HG03457 (cell line): ENCODE measurements at regions not wholly inside any gene's neighbourhood (a gene's known extent, or its start where the extent isn't known, plus 50 kb on each side); places are given as distances from the start of the nearest gene placed in this dataset.

Experiments
- ATAC-seq: cut with Tn5 transposase; IDR thresholded peaks from one replicate; pipeline ENCODE4 v1.9.1; 2021; ENCODE audit warnings: moderate number of reproducible peaks; ENCODE audit not compliant: unreplicated experiment

DNA sequence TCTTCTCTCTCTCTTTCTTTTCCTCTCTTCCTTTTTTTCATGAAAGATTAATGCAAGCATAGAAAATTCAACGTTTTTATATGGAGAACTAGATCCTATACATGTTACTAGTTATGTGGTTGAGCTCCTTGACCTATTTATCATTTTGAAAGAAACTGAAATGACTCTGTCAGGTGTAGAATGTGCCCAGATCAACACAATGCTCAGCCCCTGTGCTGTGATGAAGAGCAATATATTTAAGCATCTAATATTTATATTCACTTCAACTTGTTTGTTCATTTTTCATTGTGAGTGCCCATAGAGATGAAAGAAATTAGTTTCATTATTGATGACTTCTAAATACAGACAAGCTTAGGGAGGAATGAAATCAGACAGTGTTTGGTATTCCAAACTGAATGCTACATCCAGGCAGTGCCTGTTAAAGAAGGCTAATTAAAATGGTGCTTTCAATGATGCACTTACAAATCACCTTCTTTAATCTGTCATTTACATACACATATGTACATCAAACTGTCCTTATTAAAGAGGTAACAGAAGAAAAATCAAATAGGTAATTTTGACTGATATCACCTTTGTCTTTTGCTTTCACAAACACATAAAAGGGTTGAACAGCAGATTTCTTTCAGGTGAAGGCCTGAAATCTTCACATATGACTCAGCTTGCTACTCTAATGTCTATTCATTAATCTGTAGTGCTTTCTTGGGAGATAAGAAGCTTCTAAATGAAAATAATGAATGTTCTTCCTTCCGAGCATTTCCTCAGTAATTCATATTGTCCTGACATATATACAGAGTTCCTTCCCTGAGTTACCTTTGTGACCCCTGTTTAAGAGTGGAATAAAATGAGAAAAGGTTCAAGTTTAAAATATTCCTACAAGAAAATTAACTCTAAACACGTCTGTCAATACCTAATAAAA is 915.9 kb downstream of the PDHA2 start:
- no peak for ATAC-seq

DNA sequence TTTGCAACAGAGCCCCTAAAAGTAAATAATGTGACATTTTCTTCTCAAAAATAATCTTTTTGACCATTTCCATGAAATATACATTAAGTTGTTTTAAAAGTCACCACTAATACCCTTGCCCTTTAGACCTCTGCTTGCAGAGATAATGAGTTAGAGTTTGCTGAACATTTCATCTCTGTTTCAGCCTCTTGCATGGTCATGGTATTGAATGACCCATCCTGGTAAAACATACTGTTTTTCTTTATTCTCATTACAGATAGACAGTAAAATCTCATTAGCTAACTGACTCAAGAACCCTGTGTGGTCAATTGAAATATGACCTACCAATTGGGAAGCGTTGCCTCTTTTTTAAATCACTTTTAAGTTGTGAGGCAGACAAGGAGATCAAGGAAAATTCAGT is 916.7 kb downstream of the PDHA2 start:
- no peak for ATAC-seq

DNA sequence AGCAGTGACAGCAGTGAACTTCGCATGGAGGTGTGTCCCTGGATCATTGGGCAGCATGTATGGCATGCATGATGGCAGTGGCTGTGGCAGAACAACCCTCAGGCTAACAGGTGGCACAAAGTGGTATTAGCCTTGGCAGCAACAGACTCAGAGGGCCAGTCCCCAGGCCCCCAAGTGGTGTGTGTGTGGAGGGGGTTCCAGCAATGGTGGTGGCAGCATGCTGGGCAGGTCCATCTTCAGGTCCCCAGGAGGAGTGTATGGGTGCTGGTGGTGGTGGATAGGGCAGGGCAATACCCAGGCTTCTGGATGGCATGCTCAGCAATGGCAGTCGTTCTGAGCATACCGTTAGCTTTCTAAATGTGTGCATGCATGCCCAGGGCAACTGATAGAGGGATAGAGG is 923.7 kb downstream of the PDHA2 start:
- no peak for ATAC-seq

DNA sequence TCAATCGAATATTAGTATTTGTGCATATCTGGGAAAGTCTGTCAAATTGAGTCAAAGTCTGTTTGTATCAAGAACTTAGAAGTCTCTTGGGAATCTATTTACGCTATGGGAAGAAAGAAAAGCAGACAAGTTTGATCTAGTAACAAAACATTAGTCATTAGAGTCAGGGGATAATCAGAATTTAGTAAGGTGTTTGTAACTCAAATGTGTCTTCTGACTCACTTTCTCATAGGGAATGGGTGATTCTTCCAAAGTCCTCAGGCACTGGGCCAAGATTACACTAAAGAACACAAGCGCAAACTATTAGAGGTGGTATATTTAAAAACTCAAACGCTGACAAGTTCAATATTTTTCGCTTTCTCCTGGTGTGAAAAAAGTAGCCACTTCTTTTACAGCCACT is 926.5 kb downstream of the PDHA2 start:
- no peak for ATAC-seq

DNA sequence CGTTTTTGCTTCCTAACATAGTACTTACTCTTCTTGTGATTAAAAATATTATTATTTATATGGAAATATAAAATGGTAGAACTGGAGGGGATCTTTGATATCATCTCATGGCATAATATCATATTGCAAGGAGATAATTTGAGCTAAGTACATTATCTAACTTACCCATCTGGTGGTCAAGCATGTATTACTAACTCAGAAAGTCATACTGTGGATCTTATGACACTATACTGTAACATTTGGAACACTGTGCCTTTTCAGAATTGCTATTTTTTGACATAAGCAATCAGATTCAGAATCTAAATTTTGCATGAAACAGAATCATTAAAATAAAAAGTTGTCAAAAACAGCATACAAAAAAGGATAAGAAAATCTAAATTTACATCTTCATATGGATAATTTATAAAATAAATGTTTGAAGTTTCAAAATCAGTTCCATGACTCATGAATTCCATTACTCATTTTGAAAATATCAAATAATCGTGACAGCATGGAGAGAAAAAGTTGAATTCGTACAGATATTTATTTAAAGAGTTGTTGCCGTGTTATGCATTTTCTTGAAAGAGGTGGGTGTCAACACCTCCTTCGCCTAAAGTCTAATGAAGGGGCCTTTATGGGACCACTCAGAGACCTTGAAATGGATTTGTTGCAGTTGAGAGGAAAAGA is 928.1 kb downstream of the PDHA2 start:
- ATAC-seq = no peak

DNA sequence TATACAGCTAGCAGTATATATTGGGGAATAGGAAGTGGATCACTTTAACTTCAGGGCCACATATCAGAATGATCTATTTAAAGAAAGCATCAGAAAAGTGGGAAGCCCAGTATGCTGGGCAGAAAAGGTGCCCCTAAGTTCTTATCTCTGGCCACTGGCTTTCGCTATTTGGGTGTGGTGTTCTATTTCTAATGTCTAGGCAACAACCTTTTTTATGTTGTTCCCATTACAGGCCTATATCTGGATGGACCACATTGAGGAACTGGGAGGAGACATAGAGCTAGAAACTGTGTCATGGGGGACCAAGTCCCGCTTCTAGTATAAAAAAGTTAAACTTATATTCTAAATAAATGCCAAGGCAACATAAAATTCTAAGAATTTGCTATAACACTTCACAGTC is 935.6 kb downstream of the PDHA2 start:
- ATAC-seq = no peak

DNA sequence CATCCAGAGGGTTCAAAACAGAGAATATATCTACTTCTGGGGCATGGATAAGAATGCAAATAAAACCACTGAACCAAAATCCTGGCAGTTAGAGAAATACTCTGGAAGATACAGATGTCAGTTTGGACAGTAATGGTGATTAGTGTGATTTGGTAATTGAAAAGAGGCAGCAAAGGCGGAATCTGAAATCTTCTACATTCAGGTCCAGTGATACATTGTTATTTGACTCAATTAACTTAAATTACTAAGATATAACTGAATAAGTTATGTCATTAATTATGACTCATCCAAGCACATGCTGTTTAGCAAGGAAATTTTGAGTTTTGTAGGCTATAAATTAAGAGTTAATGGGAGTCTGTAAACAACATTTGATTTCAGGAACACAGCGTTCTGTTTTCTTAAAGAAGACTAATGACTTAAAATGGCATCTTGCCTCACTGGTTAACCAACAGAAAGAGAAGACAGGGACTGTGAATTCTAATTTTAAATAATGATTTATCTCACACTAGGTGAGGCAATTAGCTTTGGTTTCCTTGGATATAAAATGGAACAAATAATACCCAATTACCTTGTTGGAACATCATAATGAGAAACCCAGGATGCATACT is 937.1 kb downstream of the PDHA2 start:
- ATAC-seq = no peak

DNA sequence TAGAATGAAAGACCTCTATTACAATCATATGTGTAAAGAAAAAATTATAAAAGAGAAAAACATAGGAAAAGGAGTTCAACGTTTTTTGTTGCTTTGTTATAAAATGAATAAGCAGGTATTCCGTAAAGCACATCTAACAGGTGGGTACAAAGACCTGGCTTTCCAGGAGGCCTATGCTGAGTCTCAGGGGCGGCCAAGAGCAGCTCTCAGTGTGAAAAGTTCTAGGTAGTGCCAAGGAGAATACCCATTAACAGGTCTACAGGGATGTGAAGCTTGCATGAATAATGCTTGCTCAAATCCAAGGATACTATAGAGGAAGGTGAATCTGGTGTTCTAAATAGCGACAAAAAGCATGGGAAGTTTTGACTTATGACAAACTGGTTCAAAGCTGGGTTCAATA is 944.4 kb downstream of the PDHA2 start:
- no peak for ATAC-seq

DNA sequence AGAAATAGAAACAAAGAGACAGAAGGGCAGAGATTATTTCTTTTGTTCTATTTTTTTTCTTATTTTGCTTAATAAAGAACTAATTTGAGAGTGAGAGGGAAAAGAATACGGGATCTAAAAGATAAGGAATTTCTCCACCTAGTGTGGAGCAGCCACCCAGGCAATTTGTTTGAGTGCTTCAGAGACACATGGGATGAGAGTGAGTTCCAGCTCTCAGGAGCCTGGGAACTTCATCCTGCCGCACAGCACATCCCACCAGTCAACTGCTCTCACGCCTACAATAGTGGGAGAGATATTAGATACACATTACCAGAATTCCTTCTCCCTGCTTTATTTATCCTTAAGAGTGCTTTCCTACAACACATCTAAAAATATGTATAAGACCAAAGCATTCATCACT is 946.4 kb downstream of the PDHA2 start:
- no peak for ATAC-seq

DNA sequence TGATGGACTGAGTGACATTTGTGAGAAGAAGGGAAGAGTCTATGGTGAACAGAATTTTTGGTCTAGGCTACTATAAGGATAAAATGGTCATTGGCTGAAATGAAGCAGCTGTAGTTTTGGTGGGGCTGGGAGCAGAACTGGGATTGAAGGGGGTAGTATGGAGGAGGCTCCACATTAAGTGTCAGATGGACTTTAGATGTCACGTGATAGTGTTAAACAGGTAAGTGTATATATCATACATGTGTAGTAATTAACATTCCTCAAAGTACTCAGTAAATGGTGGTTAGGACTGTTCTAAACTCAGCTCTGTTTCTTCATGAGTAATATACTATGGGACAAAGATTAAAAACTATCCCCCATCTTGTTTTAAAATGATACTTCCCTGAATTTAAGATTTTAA is 947.9 kb downstream of the PDHA2 start:
- ATAC-seq = no peak

DNA sequence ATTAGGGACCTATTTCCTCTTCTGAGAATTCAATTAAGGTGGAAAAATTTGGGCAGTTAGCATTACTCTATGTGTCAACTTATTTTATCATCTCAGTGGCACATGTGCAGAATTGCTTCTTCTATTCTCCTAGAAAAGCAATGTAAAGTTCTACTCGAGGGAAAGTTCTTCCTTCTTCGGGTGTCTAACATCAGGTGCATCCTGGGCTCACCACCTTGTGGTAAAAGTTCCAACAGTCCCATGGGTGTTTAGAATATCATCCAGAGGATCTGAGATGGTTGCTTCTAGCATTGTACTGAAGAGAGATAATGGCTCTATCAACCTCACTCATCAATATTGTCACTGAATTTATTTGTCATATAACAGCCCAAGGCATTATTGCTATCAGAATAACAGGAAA is 969.7 kb downstream of the PDHA2 start:
- ATAC-seq = no peak

DNA sequence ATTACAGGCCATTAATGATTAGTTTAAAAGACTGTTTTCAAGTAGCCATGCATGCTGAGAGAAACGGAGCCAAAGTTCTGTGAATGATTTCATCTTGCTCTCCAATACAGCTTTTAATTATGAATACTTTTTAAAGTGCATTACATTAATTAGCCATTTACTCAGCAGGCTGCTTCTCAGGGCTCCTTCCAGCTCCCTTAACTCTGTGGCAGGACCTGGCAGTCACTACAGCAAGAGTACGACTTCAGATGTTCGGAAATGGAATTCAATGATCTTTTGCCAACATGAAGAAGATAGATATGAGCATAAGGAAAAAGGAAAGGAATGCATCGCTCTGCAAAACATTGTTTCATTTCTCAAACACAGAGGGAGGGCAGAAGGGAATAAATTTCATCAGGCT is 987.2 kb downstream of the PDHA2 start:
- ATAC-seq = no peak

DNA sequence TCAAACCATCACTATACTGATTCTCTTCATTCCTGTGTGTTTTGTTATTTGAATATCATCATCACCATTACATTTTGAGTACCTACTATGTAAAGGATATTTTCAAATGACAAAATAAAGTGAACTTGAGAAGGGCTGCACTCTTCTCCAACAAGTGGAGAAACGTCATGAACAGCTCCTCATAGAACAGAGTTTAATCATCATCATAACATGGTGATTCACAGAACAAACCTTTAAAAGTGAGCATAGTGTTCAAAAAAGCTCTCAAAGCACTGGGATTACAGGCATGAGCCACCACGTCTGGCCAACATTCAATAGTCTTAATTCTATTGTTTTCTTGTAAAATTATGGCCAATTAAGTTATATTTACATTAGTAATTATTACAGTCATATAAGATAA is 993.9 kb downstream of the PDHA2 start:
- ATAC-seq = no peak

DNA sequence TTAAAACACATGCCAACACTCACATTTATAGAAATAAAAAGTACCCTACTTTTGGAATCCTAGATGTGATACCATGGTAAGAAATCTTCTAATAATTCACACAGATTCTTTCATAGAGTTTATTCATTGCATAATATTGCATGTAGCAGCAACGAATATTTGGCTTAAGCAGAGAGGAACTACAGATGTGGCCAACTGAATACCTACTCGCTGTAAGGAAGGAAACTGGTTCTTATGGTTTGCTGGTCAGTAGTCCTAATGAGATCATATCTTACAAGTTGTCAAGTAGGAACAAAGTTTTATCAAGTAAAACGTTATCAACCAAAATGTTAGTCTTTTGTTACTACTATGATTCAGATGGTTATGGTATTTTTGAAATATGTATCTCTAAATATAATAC is 996.1 kb downstream of the PDHA2 start:
- ATAC-seq = no peak

DNA sequence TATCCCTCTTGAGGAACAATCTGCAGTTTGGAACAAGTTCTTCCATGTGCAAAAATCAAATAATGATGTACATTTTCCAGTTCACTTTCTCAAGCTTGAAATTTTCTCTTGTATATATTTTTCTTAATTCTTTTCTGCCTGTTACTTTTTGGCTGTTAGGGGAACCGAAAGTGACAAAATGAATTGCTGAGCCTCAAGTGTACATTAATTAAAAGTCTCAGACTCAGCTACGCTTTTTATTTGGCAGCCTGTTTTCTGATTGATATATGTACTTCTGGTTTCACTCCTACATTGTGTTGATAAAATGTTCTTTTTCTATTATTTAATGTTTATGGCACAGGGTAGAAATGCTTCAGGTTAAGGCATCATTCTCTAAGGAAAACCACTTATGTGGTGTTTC is 999.5 kb downstream of the PDHA2 start:
- no peak for ATAC-seq

DNA sequence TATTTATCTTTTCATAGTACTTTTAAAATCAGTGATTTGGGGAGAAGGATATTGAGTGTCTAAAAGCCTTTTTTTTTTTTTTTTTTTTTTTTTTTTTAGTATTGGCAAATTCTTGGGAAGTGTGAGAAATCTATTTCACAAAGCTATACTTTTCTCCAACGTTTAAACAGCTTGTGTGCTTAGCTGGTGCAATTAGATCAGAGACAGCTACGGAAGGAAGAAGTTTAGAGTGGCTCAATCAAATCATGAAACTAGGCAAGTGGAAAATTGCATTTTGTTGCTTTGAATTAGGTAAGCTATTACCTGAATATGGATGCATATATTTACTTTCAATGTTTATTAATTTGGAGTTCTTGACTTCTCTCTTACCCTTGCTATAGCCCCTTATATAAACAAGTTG is 1001.9 kb downstream of the PDHA2 start:
- no peak for ATAC-seq

DNA sequence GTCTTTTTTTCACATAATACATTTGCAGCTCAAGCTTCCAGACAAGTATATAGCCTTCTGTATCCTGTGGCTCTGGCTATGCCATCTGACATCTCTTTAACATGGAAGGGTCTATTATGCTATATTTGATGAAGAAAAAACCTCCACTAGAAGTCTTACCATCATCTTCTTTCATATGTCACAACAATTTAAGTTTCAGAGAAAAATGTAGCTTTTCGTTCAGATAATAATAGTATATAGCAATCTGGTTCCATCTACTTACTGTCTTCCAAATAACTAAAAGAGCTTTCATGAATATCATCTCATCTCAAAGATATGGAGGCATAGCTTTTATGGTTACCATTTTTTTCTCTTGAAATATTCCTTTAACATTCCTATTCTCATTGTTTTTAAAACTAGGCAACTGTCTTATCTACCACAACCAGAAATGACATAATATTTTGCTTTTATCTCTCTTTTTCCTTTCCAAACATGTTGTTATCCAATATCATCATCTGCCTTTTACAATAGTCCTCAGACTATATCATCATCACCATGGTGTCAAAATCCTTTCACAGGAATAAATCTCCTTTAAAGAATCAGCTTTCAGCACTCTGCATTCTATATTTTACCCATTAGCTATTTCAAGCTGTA is 1005.1 kb downstream of the PDHA2 start:
- no peak for ATAC-seq

DNA sequence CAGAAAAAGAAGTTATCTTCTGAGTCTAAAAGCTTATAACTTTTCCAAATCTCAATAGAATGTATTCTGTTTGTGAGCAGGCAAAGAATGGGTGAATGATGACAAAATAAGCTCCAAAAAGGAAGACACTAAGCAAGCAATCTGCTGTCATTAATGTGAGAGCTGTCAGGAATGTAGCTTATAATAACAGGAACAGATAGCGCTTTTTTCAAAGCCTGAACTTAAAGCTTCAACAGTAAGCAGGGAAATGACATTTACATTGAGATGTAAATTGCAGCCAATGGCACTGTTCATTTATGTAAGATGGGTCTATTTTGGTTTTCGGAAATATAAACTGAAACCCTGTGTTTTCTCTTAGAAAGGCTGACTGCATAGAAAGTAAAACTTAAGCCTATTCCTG is 1005.9 kb downstream of the PDHA2 start:
- ATAC-seq = no peak

DNA sequence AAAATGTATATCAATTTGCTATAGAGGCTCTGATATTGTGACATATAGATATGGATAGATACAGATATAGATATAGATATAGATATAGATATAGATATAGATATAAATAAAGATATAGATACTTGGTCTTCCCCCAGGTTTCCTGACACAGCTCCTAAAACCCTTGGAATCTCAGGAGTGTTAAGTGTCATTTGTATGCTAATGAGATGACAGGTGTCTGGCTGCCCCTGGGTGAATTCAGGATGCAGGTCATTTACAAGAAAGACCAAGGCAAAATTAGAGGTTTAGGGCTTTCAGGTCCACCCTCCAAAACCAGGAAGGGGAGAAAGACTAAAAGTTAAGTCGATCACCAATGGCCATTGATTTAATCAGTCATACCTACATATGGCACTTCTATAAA is 1034.8 kb downstream of the PDHA2 start:
- no peak for ATAC-seq

DNA sequence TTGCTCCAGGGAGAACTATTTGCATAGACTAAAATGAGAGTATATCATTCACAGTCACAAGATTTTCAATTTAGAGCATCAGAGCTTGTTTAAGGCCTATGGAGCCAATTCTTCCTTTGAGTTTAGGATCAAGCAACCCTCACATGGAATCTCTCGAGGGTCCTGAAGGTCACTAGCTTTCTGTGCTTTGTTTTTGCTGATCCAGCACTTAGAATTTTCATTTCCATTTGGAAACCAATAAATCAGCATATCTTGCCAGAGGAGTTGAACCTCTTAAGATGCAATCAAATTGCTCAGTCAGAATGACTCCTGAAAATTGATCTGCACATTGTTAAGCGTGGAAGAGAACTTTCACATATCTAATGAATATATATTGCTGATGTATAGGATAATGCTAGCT is 1039.6 kb downstream of the PDHA2 start:
- ATAC-seq = no peak

DNA sequence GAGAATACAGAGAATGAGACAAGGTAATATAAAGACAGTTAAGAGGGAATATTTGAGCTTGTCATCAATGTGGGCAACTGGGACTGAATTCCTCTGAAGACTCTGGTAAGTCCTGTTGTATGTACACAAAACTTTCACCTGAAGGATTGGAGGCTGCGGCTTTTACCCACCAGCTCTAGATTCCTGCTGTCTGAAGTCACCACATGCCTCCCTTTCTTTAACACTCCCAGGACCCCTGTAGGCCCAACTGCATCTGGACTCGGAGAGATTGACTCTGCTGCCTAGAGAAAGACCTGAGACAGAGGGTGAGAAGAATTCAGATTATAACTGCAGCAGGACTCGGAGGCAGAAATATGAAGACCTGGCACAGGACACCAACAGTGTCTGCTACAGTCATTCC is 1048.0 kb downstream of the PDHA2 start:
- no peak for ATAC-seq

DNA sequence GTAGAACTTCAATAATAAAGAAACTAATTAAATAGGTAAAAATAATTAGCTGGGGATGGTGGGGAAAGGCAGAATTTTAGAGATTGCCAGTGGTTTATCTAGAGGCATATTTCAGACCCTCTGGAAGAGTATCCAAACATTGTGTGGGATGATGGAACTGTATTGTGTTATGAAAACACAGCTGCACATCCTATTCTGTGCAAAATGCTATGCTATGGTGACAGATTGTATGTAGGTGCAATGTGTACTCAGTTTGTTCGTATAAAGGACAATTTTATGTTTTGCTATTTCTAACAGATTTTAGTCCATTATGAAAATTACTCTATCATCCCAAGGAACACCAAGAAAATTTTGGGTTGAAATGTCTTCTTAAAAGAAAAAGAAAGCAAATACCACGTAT is 1054.7 kb downstream of the PDHA2 start:
- no peak for ATAC-seq
